SK-N-MC (cell line): ENCODE measurements at regions not wholly inside any gene's neighbourhood (a gene's known extent, or its start where the extent isn't known, plus 50 kb on each side); places are given as distances from the start of the nearest gene placed in this dataset.

ENCODE experiments used
- EZH2 ChIP-seq: fragments of 200-600 bp; sonication (generic); IDR thresholded peaks from one replicate; pipeline ENCODE4 v1.6.1; 2017; ENCODE audit warnings: antibody characterized with exemption
- POLR2AphosphoS5 ChIP-seq: IDR thresholded peaks from 2 replicates; pipeline ENCODE4 v1.6.1; 2012; ENCODE audit warnings: mild to moderate bottlenecking, low read depth, low read length, borderline replicate concordance

DNA sequence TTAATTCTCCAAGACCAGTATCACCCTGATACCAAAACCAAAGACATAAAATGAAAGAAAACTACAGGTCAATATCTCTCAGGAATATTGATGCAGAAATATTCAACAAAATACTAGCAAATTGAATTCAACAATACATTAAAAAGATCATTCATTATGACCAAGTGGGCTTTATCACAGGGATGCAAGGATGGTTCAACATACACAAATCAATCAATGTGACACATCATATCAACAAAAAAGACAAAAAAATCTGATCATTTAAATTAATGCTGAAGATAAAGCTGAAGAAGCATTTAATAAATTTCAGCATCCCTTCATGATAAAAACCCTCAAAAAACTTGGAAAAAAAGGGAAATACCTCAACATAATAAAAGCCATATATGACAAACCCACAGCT, 341.4 kb downstream of the GUCY2F start:
- TF ChIP-seq POLR2AphosphoS5 (no peak), EZH2 (no peak)
